HUDEP-2 (cell line): ENCODE measurements at regions not wholly inside any gene's neighbourhood (a gene's known extent, or its start where the extent isn't known, plus 50 kb on each side); places are given as distances from the start of the nearest gene placed in this dataset.
"Not testable (repeated sequence)": the region's sequence is repeated elsewhere in the genome, so short reads cannot be mapped to it uniquely, and the experiment has no call there.

Experiments
- DNase-seq, 76 experiments: peaks; one replicate each; lab custom pipeline; 2025; ENCODE audit not compliant: unreplicated experiment in 76 of 76; lab: John Stamatoyannopoulos, UW

GRCh38 chr16:46519063-46519462, 102.1 kb downstream of the SHCBP1 start:
- DNase-seq, result no peak

- DNase-seq, result no peak
Observed at GRCh38 chr16:46496701-46497100, 124.5 kb downstream of the SHCBP1 start.

- peak in 8 of 76 experiments; percentile 0 to 33 (median 6) for DNase-seq
Observed at GRCh38 chr16:46482895-46483294, 138.3 kb downstream of the SHCBP1 start.

GRCh38 chr16:46466239-46466638, 154.9 kb downstream of the SHCBP1 start:
- no peak for DNase-seq

- DNase-seq, result not testable (repeated sequence)
Observed at GRCh38 chr16:46454801-46455200, 166.4 kb downstream of the SHCBP1 start.

GRCh38 chr16:46428108-46429061, 192.8 kb downstream of the SHCBP1 start:
- DNase-seq, result no peak

- DNase-seq, result no peak
Observed at GRCh38 chr16:46427340-46428107, 193.7 kb downstream of the SHCBP1 start.

GRCh38 chr16:46426336-46426735, 194.8 kb downstream of the SHCBP1 start:
- no peak for DNase-seq

GRCh38 chr16:46404028-46404427, 217.2 kb downstream of the SHCBP1 start:
- DNase-seq, result no peak

- not testable (repeated sequence) for DNase-seq
Observed at GRCh38 chr16:46398559-46398958, 222.6 kb downstream of the SHCBP1 start.

GRCh38 chr16:46396883-46397270, 224.3 kb downstream of the SHCBP1 start:
- not testable (repeated sequence) for DNase-seq

- DNase-seq, result not testable (repeated sequence)
Observed at GRCh38 chr16:46396131-46396882, 224.9 kb downstream of the SHCBP1 start.

- DNase-seq, result not testable (repeated sequence)
Observed at GRCh38 chr16:46395391-46395921, 225.7 kb downstream of the SHCBP1 start.

- DNase-seq, result not testable (repeated sequence)
Observed at GRCh38 chr16:46394963-46395362, 226.2 kb downstream of the SHCBP1 start.

- not testable (repeated sequence) for DNase-seq
Observed at GRCh38 chr16:46394149-46394548, 227.0 kb downstream of the SHCBP1 start.

- DNase-seq, result not testable (repeated sequence)
Observed at GRCh38 chr16:46392930-46393722, 228.1 kb downstream of the SHCBP1 start.

GRCh38 chr16:46390660-46391462, 230.3 kb downstream of the SHCBP1 start:
- DNase-seq, result not testable (repeated sequence)

GRCh38 chr16:46389561-46390041, 231.6 kb downstream of the SHCBP1 start:
- DNase-seq, result not testable (repeated sequence)
